K562 (cell line): ENCODE measurements at regions not wholly inside any gene's neighbourhood (a gene's known extent, or its start where the extent isn't known, plus 50 kb on each side); places are given as distances from the start of the nearest gene placed in this dataset.

Experiments
- ATAC-seq: fragments of 200-7000 bp; cut with Tn5 transposase; 3 replicates; pipeline ENCODE4 v1.9.1; 2020; ENCODE audit warnings: moderate library complexity
- BruUV-seq: library from RNA; stranded (reverse); fragments of 400-500 nt; replicated peaks from 2 replicates; lab custom pipeline; 2021; lab: Mats Ljungman, UMichigan
- CTCF ChIA-PET: fragments of 300-600 bp; formaldehyde crosslinking; extraction: SDS; loops from one replicate; lab custom pipeline; 2021; ENCODE audit warnings: low intra/inter-chr PET ratio; lab: Yijun Ruan, JAX
- POLR2A ChIA-PET: fragments of 300-600, 350-650 bp; sonication (Branson Sonifier 250); formaldehyde crosslinking; extraction: SDS; loops from one replicate; lab custom pipeline; 2021; ENCODE audit warnings: antibody characterized with exemption, inconsistent platforms; lab: Yijun Ruan, JAX
- DNase-seq, 4 experiments: peaks; one replicate each; pipeline versions ENCODE4 v3.0.0 to v3.0.0-alpha.2; 2011 to 2018; ENCODE audit warnings: low spot score in 3 of 4, mixed read lengths in 3 of 4; ENCODE audit errors: extremely low read depth in 1 of 4
- FAIRE-seq: peaks from 2 replicates; lab custom pipeline; 2011; peaks lifted over from hg19 to GRCh38; lab: Jason Lieb, UNC
- H2AFZ ChIP-seq: 2 replicates; pipeline ENCODE4 v1.6.0; 2011; ENCODE audit warnings: low read depth, low read length, control low read depth, inconsistent platforms
- H3K27ac ChIP-seq: fragments of 200-600 bp; 3 replicates; pipeline ENCODE4 v1.8.0; 2011; ENCODE audit warnings: low read depth, mild to moderate bottlenecking, control low read depth, inconsistent platforms, low read length, moderate library complexity, mixed read lengths; ENCODE audit errors: extremely low read depth
- H3K27me3 ChIP-seq, 2 experiments: fragments of 300-600 bp in 1 of 2; 2 replicates in 1 of 2; 3 replicates in 1 of 2; pipeline versions ENCODE4 v1.6.0 to v1.8.0; 2011; ENCODE audit warnings: inconsistent platforms in 2 of 2, low read length in 2 of 2, mild to moderate bottlenecking in 1 of 2, mixed read lengths in 1 of 2, moderate library complexity in 1 of 2; ENCODE audit not compliant: control insufficient read depth in 2 of 2, insufficient read depth in 2 of 2
- H3K36me3 ChIP-seq: fragments of 300-600 bp; 3 replicates; pipeline ENCODE4 v1.8.0; 2011; ENCODE audit warnings: mild to moderate bottlenecking, low read length, inconsistent platforms; ENCODE audit not compliant: control insufficient read depth, insufficient read depth
- H3K4me1 ChIP-seq, 2 experiments: fragments of 200-600 bp in 1 of 2; replicated peaks in 1 of 2; 2 replicates in 1 of 2; 3 replicates in 1 of 2; pipeline versions ENCODE4 v1.5.1 to v1.8.0; 2011; ENCODE audit warnings: inconsistent platforms in 2 of 2, low read length in 2 of 2, mild to moderate bottlenecking in 1 of 2, mixed read lengths in 1 of 2, moderate library complexity in 1 of 2; ENCODE audit not compliant: control insufficient read depth in 2 of 2, insufficient read depth in 2 of 2
- H3K4me2 ChIP-seq: 2 replicates; pipeline ENCODE4 v1.6.1; 2011; ENCODE audit warnings: low read length, control low read depth, inconsistent platforms, mixed read lengths; ENCODE audit not compliant: insufficient read depth
- H3K4me3 ChIP-seq: fragments of 200-600 bp; sonication (generic), shearing (Covaris generic); 2 replicates; pipeline ENCODE4 v1.5.1; 2016; ENCODE audit warnings: control low read depth, inconsistent platforms
- H3K79me2 ChIP-seq: fragments of 200-600 bp; 3 replicates; pipeline ENCODE4 v1.8.0; 2011; ENCODE audit warnings: low read length, inconsistent platforms; ENCODE audit not compliant: control insufficient read depth, insufficient read depth
- H3K9ac ChIP-seq, 2 experiments: 2 replicates each; pipeline versions ENCODE4 v1.6.0 to v1.6.1; 2011; ENCODE audit warnings: low read depth in 2 of 2, low read length in 2 of 2, control low read depth in 1 of 2, inconsistent platforms in 1 of 2, mild to moderate bottlenecking in 1 of 2, mixed read lengths in 1 of 2; ENCODE audit not compliant: insufficient read depth in 1 of 2
- H3K9me1 ChIP-seq: one replicate; pipeline ENCODE4 v1.6.0; 2011; ENCODE audit warnings: inconsistent platforms, mild to moderate bottlenecking, low read length, moderate library complexity; ENCODE audit not compliant: control insufficient read depth, insufficient read depth
- H3K9me3 ChIP-seq: replicated peaks from 2 replicates; pipeline ENCODE4 v1.5.1; 2011; ENCODE audit warnings: low read depth, low read length, inconsistent platforms; ENCODE audit not compliant: control insufficient read depth, insufficient read depth
- H4K20me1 ChIP-seq: replicated peaks from 2 replicates; pipeline ENCODE4 v1.6.1; 2011; ENCODE audit warnings: low read length, inconsistent platforms, mixed read lengths; ENCODE audit not compliant: control insufficient read depth, insufficient read depth
- HMGXB4 ChIP-seq: sonication (generic); formaldehyde crosslinking; IDR thresholded peaks from 2 replicates; pipeline ENCODE4 v1.8.1; 2023; ENCODE audit warnings: mild to moderate bottlenecking, missing genetic modification reagents
- MITF ChIP-seq: IDR thresholded peaks from 2 replicates; pipeline ENCODE4 v1.6.1; 2014; ENCODE audit warnings: antibody characterized with exemption
- NFIC ChIP-seq: fragments of 450-650 bp; IDR thresholded peaks from 2 replicates; pipeline ENCODE4 v1.6.1; 2017; ENCODE audit warnings: mild to moderate bottlenecking, inconsistent platforms
- REST ChIP-seq, 2 experiments: fragments of 450-650 bp; formaldehyde crosslinking in 1 of 2; IDR thresholded peaks; 2 replicates each; pipeline versions ENCODE4 v1.4.0 to v1.6.1; 2014 to 2020; ENCODE audit warnings: mild to moderate bottlenecking in 2 of 2, borderline replicate concordance in 1 of 2, low read depth in 1 of 2
- SMARCC2 ChIP-seq: fragments of 450-650 bp; IDR thresholded peaks from 2 replicates; pipeline ENCODE4 v1.6.1; 2017; ENCODE audit warnings: antibody characterized with exemption, moderate library complexity, mild to moderate bottlenecking, low read depth
- SP1 ChIP-seq: sonication (generic); formaldehyde crosslinking; IDR thresholded peaks from 2 replicates; pipeline ENCODE4 v1.8.1; 2022; ENCODE audit warnings: mild to moderate bottlenecking, missing genetic modification reagents
- SPI1 ChIP-seq: IDR thresholded peaks from 2 replicates; pipeline ENCODE4 v1.6.1; 2011; ENCODE audit warnings: low read depth, low read length, control low read depth, borderline replicate concordance
- TEAD2 ChIP-seq: fragments of 450-650 bp; IDR thresholded peaks from 2 replicates; pipeline ENCODE4 v1.6.1; 2016; ENCODE audit warnings: missing genetic modification characterization, control low read depth, missing compliant biosample characterization
- ZNF449 ChIP-seq: fragments of 250-450 bp; sonication (Bioruptor Pico); IDR thresholded peaks from 2 replicates; pipeline ENCODE4 v1.8.0; 2022; ENCODE audit warnings: moderate library complexity, mild to moderate bottlenecking, inconsistent platforms
- WGBS: fragments of 100-300 bp; shearing (Covaris generic); methylation state at CpG from one replicate; pipeline ENCODE4 v1.1.6; 2016; ENCODE audit warnings: low coverage, mixed read lengths; ENCODE audit not compliant: insufficient coverage; ENCODE audit errors: missing lambda C conversion rate; 5-methylcytosine and 5-hydroxymethylcytosine counted together
- in situ Hi-C: fragments of 300-500 bp; cut with MboI; formaldehyde crosslinking; loops from 4 replicates; pipeline ENCODE4 v1.15.0; 2018; ENCODE audit warnings: inconsistent platforms, mixed read lengths
- intact Hi-C: fragments of 100-400 bp; cut with micrococcal nuclease; formaldehyde crosslinking; loops from 2 replicates; pipeline ENCODE4 v1.14.2; 2022

GRCh38 chr4:81628489-81628888 lies 156.8 kb upstream of the RASGEF1B start:
- ChIA-PET CTCF (no interaction called here), POLR2A (interaction anchor here (0.6 kb wide), 1 partner anchor 129 kb away, joined by 3 read pairs; no protein-coding TSS in a partner anchor)
- intact Hi-C loops = no loop called here
- Histone ChIP-seq H3K79me2 (no peaks in the 10 kb centered on the region), H3K4me1 (no peaks in the 10 kb centered on the region), H3K4me2 (no peak overlapping the region), H3K4me3 (no peak overlapping the region), H3K9ac (no peak overlapping the region), H3K27me3 (no peaks in the 10 kb centered on the region; a peak in 2 of 5 replicates), H3K36me3 (no peaks in the 10 kb centered on the region), H3K9me1 (no peaks in the 10 kb centered on the region), H3K9me3 (no peaks in the 10 kb centered on the region), H2AFZ (no peak overlapping the region), H4K20me1 (no peaks in the 10 kb centered on the region), H3K27ac (no peak overlapping the region)
- FAIRE-seq = no peak
- BruUV-seq = no TSS peak
- WGBS = 2% methylated on average over 3 of the region's 3 CpGs
- ATAC-seq = no peak
- in situ Hi-C loops = no loop called here
- no peak for DNase-seq
- TF ChIP-seq HMGXB4 (CRISPR knock-in tag) (no peak), MITF (no peak), ZNF449 (no peak), SP1 (CRISPR knock-in tag) (no peak), TEAD2 (tag) (no peak), NFIC (no peak), SPI1 (no peak), REST (IDR thresholded peaks at IDR 0.05; ENCODE audit: borderline replicate concordance) (no peak), REST (CRISPR knock-in tag; IDR thresholded peaks at IDR 0.05; ENCODE audit: low read depth) (no peak), SMARCC2 (no peak)
